GM21717 (cell line): ENCODE measurements at regions not wholly inside any gene's neighbourhood (a gene's known extent, or its start where the extent isn't known, plus 50 kb on each side); places are given as distances from the start of the nearest gene placed in this dataset.
"Not testable (repeated sequence)": the region's sequence is repeated elsewhere in the genome, so short reads cannot be mapped to it uniquely, and the experiment has no call there.

Source experiments
- ATAC-seq: cut with Tn5 transposase; IDR thresholded peaks from one replicate; pipeline ENCODE4 v1.9.1; 2021; ENCODE audit warnings: mild to moderate bottlenecking, moderate library complexity; ENCODE audit not compliant: unreplicated experiment

DNA sequence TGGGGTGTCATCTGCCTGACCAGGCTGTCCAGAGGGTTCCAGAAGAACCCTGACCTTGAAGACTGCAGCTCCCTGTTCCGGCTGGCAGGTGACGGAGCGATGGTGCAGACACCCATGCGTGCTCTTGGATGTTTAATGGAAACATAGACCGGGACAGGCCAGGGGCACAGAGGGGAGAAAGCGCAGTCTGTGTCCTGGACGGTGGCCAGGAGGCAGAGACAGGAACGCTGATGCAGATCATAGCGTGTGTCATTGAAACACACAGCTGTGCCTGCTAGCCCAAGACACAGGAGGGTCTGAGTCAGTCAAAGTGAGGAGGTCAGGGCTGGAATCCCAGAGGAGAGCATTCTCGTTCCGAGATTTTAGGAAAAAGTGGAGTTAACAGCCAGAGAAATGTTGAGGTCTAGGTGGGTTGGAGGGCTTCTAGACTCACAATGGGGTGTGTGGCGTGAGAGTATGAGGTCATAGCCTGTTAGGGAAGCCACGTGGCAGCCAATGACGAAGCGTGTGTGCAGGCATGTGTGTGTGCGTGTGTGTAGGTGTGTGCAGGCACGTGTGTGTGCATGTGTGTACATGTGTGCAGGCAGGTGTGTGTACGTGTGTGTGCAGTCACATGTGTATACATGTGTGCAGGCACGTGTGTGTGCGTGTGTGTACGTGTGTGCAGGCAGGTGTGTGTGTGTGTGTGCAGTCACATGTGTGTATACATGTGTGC is 167.0 kb downstream of the ERMARD start:
- no peak for ATAC-seq

DNA sequence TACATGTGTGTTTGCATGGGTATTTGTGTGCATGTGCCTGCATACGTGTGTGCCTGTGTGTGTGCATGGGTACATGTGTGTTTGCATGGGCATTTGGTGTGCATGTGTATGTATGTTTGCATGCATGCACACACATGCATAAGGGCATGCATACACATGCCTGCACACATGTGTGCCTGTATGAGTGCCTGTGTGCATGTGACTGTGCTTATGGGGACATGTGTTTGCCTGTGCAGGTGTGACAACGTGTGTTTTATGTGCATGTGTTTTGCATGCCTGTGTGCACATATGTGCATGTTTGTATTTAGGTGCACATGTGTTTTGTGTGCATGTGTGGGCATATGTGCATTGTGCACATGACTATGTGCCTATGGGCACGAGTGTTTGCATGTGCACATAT is 165.7 kb downstream of the ERMARD start:
- ATAC-seq = no peak

DNA sequence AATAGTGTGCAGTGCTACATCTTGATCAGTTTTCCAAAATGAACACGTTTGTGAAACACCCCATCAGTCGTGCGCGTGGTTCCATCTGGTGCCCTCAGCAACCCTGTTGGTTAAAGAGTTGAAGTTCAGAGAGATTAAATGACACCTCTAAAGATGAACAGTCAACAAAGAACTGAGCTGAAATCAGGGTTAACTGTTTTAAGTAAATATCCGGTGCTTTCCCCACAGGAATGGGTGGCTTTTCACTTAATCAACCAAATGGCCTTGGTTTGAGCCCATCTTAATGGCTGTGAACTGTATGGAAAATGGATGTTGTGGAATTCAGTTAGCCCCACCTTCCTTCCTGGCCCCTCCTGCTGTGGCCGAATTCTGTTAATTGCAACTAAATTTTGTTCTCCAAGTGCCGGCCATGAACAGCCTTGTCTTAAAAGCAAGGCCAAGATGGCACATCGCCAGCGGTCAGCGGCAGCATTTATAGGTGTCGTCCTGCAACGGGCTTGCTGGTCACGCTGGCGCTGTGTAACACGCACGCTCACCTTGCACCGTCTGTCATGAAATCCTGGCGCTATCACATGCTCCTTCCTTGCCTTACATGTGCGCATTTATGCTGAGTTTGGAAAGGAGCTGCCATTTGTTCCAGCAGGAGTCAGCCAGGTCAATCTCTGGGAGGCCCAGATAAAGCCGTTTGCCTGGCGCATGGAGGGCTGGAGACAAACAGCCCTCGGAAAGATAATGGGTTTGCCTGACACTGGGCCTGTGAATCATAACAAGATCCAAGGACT is 164.5 kb downstream of the ERMARD start:
- no peak for ATAC-seq

DNA sequence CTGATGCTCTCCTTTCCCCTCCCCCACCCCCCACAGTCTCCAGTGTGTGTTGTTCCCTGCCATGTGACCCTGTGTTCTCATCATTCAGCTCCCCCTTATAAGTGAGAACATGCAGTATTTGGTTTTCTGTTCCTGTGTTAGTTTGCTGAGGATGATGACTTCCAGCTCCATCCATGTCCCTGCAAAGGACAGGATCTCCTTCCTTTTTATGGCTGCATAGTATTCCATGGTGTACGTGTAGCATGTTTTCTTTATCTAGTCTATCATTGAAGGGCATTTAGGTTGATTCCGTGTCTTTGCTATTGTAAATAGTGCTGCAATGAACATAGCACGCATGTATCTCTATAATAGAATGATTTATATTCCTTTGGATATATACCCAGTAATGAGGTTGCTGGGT is 162.3 kb downstream of the ERMARD start:
- not testable (repeated sequence) for ATAC-seq

DNA sequence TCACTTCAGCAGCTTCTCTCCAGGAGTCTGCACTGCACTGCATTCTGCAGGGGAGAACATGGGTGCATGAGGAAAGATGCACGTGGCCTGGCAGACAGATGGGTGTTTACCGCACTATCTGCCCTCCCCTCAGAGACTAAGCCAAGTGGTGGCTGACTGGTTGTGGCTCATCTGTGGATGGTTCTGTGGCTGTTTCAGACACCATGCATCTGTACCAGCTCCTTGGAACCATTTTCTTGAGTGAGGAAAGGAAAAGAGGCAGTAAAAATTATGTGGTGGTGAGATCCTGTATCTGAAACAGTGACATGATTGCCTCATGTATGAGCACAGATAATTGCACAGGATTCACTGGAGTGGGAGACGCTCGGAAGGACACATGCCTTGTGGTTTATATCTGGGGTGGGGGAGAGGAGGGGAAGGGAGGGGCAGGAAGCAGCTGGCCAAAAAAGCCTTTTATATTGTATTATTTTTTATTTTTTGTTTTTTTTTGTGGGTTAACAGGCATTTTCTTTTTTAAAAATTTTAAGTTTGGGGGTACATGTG is 161.7 kb downstream of the ERMARD start:
- no peak for ATAC-seq

DNA sequence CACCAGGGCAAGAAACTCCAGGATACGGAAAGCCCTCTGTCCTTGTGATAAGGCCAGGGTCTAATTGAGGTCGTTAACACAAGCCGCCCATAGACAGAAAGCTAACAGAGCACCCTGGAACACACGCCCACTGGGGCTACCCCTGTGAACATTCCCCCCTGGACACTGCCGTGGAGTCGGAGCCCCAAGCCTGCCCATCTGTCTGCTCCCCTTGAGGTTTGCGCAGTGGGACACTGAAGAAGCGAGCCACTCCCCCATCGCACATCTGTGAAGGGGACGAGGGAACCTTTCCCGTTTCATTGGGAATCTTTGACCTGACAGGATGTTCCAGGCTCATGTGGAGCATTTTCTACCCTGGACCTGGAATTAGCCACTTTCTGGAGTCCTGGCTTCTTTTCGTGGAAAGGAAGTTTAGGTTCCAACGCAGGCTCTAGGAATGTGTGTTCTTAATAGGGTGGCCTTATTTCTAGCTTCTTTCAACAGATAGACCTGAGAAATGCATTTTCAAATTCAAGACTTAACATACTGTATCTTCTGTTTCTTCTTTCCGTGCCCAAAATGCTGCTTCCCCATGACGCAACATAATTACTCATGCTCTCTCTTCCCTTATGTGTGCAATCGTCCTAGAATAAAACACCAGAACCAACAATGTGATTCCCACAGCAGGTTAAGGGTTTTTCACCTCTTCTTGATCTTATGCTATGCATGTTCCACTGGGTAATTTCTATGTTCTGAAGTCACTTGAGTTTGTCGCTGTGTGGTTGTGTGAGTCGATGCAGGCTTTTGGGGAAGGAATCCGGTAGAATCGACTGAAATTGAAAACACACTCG is 161.1 kb downstream of the ERMARD start:
- no peak for ATAC-seq

DNA sequence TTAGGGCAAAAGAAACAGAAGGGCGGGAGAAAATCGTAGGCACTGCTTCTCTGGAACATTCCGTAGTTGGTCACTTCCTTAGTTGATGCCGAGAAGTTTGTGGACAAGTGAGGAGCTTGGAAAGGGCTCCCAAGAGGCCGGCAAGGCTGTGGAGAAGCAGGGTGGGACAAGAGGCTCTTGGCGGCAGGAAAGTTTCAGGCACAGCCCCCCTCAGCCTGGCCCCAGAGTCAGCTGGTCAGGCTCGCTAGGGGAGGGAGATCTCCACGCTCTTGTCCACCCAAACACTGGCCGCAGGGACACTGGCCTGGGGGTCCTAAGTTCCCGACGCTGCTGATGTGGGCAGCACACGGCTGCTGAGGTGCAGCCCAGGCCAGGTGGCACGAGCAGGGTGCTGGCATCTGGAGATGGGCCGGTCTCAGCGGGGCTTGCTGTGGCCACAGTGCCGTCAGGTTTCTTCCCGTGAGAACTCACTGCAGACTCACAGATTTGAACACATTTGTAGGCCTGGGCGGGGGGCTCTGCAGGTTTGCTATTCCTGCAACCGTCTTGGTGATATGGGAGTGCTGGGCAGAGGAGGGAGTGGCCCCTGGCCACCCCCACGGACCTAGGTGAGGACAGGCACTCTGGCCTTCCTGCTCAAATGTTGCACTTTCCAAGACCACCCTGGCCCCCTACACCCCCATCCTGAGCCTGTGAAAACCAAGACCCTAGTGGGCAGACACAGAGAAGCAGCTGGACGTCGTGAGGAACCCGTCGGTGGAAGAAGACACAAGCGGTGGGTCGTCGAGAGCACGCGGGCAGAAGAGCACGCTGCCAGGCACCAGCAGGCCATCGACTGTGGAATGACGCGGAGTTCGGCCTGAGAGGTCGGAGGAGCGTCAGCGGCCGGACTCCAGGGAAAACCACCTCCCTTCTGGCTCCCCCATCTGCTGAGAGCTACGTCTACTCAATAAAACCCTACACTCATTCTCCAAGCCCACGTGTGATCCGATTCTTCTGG is 160.1 kb downstream of the ERMARD start:
- no peak for ATAC-seq

DNA sequence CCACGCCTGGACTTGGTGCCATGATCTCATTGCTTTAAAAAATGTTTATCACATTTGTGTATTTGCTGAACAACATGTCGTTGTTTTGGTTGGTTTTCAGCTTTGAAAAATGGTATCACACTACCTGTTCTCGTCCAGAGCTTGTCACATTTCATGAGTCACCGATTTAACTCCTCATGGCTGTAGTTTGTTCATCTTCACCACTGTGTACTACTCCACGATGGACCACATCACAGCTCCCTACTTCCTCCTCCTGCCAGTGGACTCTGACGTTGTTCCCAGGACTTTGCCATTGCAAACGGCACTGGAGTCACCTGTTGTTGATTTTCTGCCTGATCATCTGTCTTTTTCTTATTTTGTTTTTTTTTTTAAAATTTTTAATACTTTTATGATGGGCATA is 157.7 kb downstream of the ERMARD start:
- ATAC-seq = no peak

DNA sequence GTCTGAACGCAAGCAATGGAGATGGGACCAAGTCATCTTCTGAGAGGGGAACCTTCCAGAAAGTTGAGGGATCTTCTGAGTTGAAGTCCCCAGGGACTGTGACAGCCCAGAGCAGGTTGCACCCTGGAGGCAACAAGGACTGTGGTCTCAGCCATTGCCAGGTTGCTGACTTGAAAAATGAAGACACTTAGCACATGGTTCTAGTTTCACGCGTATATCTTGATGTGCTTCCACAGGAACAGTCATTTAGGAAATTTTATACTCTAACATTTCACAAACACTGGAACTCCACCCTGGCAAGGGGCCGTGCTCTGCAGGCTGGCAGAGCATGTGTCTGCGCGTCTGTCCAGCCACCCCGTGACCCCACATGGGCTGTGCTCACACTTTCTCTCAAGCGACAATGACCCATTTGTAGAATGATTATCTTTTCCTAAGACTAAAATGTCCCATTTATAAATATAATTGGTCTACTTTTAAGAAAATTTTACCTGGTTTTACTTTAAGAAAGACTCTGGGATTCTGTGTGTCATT is 157.0 kb downstream of the ERMARD start:
- no peak for ATAC-seq

DNA sequence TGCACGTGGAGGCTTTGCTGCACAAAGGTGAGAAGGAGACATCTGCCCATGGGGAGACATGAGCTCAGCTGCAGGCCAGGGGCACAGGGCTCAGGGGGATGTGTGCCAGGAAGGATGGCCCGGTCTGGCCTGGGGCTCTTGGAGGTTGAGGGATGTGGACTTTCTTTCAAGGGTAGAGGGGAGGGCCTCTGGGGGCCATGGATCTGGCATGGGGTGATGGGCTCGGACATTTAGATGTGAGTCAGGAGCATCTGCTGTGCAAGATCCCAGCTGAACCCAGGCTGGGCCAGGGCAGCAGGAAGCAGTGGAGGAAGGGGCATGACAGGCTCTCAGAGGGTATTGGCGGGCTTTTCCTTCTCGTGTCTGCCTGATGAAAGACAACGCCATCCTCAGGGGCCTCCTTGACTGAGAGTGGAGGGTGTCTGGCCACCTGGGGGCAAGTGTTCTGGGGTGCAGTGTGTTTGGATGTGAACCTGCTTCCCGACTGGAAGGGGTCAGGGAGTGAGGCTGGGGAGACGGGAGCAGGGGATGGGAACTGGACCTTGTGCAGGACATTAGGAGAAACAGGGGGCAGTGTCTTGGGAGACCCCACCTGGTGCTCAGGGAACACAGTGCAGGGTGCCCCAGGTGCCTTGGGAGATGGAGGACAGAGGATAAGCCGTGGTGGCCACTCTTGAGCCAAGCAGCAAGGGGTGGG is 156.1 kb downstream of the ERMARD start:
- ATAC-seq = no peak

DNA sequence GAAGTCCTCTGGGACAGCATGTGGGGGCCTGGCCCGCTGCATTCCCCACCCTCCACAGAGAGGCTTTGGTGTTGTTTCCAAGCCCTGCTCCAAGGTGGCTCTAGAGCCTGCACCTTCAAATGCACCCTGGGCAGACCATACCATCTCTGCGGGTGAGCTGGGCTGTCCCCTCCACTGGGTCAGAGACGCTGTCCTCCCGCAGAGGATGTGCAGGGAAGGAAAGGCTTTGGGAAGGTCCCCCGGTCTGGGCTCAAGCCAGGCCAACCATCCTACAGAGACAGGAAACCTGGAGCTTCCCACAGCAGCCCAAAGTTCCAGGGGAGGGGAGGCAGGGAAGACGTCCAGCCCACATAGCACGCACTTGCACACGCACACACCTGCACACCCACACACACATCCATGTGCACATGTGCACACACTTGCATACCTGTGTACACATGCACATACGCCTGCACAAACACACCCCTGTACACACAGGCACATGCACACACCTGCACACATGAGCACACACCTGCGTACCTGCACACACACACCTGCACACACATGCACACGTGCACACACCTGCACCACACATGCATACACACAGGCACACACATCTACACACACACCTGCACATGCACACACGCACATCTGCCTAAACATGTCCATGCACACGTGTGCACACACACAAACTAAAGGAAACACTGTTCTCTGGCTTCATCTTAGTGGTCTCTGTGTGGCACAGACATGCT is 155.4 kb downstream of the ERMARD start:
- no peak for ATAC-seq

DNA sequence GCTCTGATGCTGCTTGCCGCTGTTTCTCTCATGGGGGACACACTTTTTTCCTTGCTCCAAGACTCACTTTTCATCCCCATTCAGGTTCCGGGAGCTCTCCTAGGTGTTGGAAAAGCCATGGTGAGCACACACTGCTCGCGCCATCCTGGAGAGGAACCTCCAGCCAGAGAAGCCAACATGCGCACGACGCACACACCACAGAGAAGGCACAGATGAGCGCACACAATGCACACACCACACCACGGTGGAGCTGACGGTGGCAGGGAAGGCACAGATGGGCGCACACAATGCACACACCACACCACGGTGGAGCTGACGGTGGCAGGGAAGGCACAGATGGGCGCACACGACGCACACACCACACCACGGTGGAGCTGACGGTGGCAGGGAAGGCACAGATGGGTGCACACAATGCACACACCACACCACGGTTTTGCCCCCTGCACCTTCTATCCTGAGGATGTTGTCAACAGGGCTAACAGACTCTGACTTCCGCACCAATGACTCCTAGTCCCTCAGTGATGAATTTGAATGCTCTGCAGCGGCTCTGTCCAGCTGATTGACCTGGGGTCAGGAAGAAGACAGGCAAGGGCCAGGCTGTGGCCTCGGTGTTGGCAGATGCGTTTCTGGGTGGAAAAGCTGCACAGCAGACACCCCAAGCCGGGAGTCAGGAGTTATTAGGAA is 154.7 kb downstream of the ERMARD start:
- no peak for ATAC-seq

DNA sequence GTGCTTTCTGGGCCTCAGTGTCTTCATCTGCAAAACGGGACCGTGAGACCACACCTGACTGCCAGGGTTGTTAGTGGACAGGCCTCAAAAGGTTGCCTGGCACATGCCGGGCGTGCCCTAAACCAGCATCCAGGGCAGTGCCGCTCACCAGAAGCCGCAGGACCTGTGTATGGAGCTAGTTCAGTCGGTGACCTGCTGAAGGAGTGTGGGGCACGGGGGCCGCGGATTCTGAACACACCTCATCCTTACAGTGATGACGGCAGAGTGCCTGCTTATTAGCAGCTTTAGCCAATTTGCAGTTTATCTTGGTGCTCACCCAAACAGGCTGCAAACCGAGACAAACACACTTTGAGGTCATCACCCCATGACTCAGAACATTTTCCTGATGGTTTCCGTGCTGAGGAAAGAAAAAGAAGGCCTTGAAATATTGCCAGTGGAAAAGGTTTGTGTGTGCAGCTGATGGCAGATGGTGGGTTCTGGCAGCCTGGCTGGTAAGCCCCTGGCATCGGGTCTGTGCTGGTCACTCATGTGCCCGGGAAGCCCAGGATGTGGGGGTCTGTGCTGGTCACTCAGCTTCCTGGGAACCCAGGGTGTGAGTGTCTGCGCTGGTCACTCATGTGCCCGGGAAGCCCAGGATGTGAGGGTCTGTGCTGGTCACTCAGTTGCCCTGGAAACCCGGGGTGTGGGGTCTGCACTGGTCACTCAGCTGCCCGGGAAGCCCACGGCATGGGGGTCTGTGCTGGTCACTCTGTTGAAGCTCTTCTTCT is 153.8 kb downstream of the ERMARD start:
- no peak for ATAC-seq

DNA sequence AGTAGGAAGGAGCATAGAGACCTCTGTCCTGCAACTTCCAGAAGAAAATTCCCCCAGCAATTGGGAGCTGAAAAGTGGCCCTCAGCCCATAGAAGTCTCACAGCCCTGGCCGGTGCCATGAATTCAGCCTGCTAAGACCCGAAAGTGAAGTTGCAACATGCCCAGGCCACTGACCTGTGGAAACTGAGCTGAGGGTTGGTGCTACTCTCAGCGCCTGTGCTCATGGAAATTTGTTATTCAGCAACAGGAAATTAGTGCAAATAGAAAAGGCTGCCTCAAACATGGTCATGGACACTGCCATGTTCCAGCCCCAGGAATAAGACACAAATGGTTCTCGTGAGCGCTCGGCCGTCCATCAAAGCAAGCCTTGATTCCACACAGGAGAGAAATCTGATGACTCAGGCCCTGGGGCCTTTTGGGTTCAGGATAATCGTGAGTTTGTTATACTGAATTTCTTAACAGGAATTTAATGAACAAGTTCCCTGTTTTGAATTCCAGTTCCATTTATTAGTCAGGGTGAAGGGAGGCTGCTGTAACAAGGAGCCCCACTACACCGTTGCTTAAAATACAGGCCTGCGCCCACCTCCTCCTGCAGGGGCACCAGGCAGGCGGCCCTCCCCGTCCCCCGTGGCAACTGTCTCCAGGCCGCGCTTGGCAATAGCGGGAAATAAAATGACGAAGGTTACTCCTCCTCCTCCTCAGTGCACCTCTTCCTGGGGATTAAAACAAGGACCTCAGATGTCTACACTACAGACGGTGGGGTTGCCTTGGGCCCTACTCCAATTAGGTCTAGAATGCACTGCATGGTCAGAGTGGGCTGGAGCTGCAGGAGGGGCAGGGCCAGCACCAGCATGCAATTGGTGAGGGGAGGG is 152.9 kb downstream of the ERMARD start:
- ATAC-seq = no peak

DNA sequence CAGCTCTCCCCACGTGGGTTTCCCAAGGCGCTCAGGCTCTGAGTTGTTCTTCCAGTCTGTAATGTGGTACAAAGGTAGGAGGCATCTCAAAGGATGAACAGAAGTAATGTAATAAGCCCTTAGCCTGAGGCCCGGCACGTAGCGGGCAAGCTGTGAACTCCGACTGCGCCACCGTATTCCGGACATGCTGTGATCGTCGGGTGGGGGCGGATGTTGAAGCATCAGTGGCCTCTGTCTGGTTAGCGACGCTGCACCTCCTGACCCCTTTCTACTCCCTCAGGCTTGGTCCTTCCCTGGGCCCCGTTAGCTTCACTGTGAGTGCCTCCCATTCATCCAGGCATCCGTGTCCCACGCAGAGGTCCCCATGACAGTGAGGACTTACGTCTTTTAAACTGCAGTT is 151.7 kb downstream of the ERMARD start:
- ATAC-seq = no peak

DNA sequence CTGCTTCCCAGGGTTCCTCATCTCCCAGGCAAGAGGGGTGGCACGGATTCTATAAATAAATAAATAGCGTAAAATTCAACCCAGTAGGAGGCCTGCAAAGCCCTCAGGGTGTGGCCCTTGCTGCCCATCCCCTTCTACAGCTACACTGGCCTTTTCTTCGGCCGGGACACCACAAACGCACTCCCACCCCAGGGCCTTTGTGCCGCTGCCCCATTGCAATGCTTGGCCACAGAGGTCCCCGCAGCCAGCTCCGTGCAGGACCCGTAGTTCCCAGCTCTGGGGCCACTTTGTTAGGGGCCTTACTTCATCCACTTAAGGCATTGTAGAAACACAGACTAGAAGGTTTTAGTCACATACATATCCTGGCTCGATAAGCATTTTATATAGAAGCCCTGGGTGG is 151.2 kb downstream of the ERMARD start:
- ATAC-seq = no peak
